SH-SY5Y (cell line): ENCODE measurements at regions not wholly inside any gene's neighbourhood (a gene's known extent, or its start where the extent isn't known, plus 50 kb on each side); places are given as distances from the start of the nearest gene placed in this dataset.

Experiments
- GATA2 ChIP-seq: IDR thresholded peaks from 2 replicates; pipeline ENCODE4 v1.6.1; 2011; ENCODE audit warnings: mild to moderate bottlenecking, low read depth, low read length
- GATA3 ChIP-seq: IDR thresholded peaks from 2 replicates; pipeline ENCODE4 v1.6.1; 2011; ENCODE audit warnings: low read depth, mild to moderate bottlenecking, low read length, moderate library complexity

GRCh38 chr4:174170906-174171305 is 112.6 kb downstream of the FBXO8 start:
- peak; percentile 38; the same call in 1 of the 2 replicates for TF ChIP-seq GATA2
- TF ChIP-seq GATA3 = peak; percentile 93
